HFFc6 (cell line): ENCODE measurements at regions not wholly inside any gene's neighbourhood (a gene's known extent, or its start where the extent isn't known, plus 50 kb on each side); places are given as distances from the start of the nearest gene placed in this dataset.

Experiments
- DNase-seq: peaks from one replicate; pipeline ENCODE4 v3.0.0-alpha.2; 2018
- H3K27ac Mint-ChIP-seq: 2 replicates; pipeline ENCODE4 v1.8.0; 2020; ENCODE audit warnings: mild to moderate bottlenecking, mixed read lengths
- H3K27me3 Mint-ChIP-seq: 2 replicates; pipeline ENCODE4 v1.8.0; 2021; ENCODE audit warnings: mild to moderate bottlenecking, moderate library complexity, mixed read lengths; ENCODE audit not compliant: insufficient read depth
- H3K36me3 Mint-ChIP-seq: 2 replicates; pipeline ENCODE4 v1.8.0; 2021; ENCODE audit warnings: low read depth, mixed read lengths
- H3K4me1 Mint-ChIP-seq: 2 replicates; pipeline ENCODE4 v1.8.0; 2020; ENCODE audit warnings: low read depth, mixed read lengths
- H3K4me3 Mint-ChIP-seq: 2 replicates; pipeline ENCODE4 v1.8.0; 2020; ENCODE audit warnings: mild to moderate bottlenecking, moderate library complexity, mixed read lengths
- H3K9me3 Mint-ChIP-seq: 2 replicates; pipeline ENCODE4 v1.8.0; 2020; ENCODE audit warnings: mild to moderate bottlenecking, mixed read lengths
- TF ChIP-seq, protein P1 (sequence below): fragments of 200-600 bp; sonication (generic); IDR thresholded peaks from 2 replicates; pipeline ENCODE4 v1.5.0; 2021; ENCODE audit warnings: antibody characterized with exemption, mild to moderate bottlenecking

GRCh38 chr5:1703352-1704050 lies 96.1 kb downstream of the MRPL36 start:
- no peak overlapping the region for H3K27ac Mint-ChIP-seq
- TF ChIP-seq, protein P1, sequence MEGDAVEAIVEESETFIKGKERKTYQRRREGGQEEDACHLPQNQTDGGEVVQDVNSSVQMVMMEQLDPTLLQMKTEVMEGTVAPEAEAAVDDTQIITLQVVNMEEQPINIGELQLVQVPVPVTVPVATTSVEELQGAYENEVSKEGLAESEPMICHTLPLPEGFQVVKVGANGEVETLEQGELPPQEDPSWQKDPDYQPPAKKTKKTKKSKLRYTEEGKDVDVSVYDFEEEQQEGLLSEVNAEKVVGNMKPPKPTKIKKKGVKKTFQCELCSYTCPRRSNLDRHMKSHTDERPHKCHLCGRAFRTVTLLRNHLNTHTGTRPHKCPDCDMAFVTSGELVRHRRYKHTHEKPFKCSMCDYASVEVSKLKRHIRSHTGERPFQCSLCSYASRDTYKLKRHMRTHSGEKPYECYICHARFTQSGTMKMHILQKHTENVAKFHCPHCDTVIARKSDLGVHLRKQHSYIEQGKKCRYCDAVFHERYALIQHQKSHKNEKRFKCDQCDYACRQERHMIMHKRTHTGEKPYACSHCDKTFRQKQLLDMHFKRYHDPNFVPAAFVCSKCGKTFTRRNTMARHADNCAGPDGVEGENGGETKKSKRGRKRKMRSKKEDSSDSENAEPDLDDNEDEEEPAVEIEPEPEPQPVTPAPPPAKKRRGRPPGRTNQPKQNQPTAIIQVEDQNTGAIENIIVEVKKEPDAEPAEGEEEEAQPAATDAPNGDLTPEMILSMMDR: no peak
- H3K27me3 Mint-ChIP-seq: peaks cover 35% of the 10 kb centered on the region
- H3K9me3 Mint-ChIP-seq: no peaks in the 10 kb centered on the region
- H3K36me3 Mint-ChIP-seq: no peaks in the 10 kb centered on the region
- H3K4me3 Mint-ChIP-seq: no peak overlapping the region
- no peaks in the 10 kb centered on the region for H3K4me1 Mint-ChIP-seq
- no peak for DNase-seq

- no peak for DNase-seq
- H3K36me3 Mint-ChIP-seq: no peaks in the 10 kb centered on the region
- H3K27ac Mint-ChIP-seq: no peak overlapping the region
- peaks cover 37% of the 10 kb centered on the region for H3K27me3 Mint-ChIP-seq
- no peaks in the 10 kb centered on the region for H3K4me1 Mint-ChIP-seq
- no peak overlapping the region for H3K4me3 Mint-ChIP-seq
- H3K9me3 Mint-ChIP-seq: no peaks in the 10 kb centered on the region
- TF ChIP-seq, protein P1: no peak
Measured at GRCh38 chr5:1702318-1702717, 97.3 kb downstream of the MRPL36 start.

DNA sequence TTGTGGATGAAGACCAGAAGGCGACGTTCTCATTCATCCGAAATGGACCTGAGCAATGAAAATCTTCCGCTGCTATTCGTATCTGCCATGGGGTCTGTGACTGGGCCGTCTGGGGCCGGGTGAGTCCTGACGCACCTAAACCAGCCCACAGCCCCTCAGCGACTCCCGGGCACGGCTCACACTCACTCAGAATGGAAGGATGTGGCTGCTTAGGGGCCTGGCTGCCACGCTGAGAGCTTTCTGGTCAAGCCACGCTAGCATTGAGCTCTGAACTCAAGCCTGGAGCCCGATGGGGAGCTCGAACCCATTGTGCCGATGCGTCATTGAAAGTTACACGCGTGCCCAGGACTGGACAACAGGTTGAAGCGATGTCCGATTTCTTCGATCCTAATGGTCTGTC lies 97.8 kb downstream of the MRPL36 start:
- Mint-ChIP-seq H3K27me3 (peaks cover 39% of the 10 kb centered on the region), H3K27ac (no peak overlapping the region), H3K36me3 (no peaks in the 10 kb centered on the region), H3K9me3 (no peaks in the 10 kb centered on the region), H3K4me3 (no peak overlapping the region), H3K4me1 (no peaks in the 10 kb centered on the region)
- TF ChIP-seq, protein P1: no peak
- no peak for DNase-seq

GRCh38 chr5:1701216-1701864 lies 98.3 kb downstream of the MRPL36 start:
- H3K4me3 Mint-ChIP-seq: no peak overlapping the region
- no peak for DNase-seq
- no peaks in the 10 kb centered on the region for H3K4me1 Mint-ChIP-seq
- TF ChIP-seq, protein P1: no peak
- H3K36me3 Mint-ChIP-seq: no peaks in the 10 kb centered on the region
- no peak overlapping the region for H3K27ac Mint-ChIP-seq
- peaks cover 36% of the 10 kb centered on the region for H3K27me3 Mint-ChIP-seq
- H3K9me3 Mint-ChIP-seq: no peaks in the 10 kb centered on the region

- Mint-ChIP-seq H3K27ac (no peak overlapping the region), H3K9me3 (no peaks in the 10 kb centered on the region), H3K4me3 (no peak overlapping the region), H3K27me3 (peaks cover 25% of the 10 kb centered on the region), H3K36me3 (no peaks in the 10 kb centered on the region), H3K4me1 (no peaks in the 10 kb centered on the region)
- TF ChIP-seq, protein P1: no peak
- no peak for DNase-seq
Measured at GRCh38 chr5:1699394-1699793, 100.2 kb downstream of the MRPL36 start.
